Mammary epithelial cell (primary cell): ENCODE measurements at regions not wholly inside any gene's neighbourhood (a gene's known extent, or its start where the extent isn't known, plus 50 kb on each side); places are given as distances from the start of the nearest gene placed in this dataset.

Source experiments
- EZH2 ChIP-seq: IDR thresholded peaks from 2 replicates; pipeline ENCODE4 v1.6.1; 2012; ENCODE audit warnings: low read length, inconsistent platforms, borderline replicate concordance
- TF ChIP-seq, protein P1 (sequence below), 2 donors: IDR thresholded peaks in 1 of 2; conservative IDR thresholded peaks in 1 of 2; 2 replicates each; pipeline ENCODE4 v1.5.1; 2011 to 2012; ENCODE audit warnings: inconsistent platforms in 2 of 2, low read length in 2 of 2, mild to moderate bottlenecking in 2 of 2, control low read depth in 1 of 2, low read depth in 1 of 2; ENCODE audit not compliant: insufficient read depth in 1 of 2; ENCODE audit errors: extremely low read depth in 1 of 2

DNA sequence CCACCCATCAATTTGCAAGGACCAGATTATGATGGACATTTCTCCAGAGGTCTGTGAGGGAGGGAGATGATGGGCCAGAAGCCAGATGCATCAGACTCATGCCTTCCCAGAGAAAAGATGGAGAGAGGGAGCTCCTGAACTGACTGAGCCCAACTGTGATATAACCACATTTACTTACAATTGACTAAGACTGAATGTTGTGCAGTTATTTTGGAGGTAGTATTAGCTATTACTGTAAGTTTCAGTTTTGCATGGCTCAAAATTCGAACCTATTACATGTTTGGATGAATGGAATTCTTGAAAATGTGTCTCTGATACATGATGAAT is 211.1 kb upstream of the SFSWAP start:
- TF ChIP-seq, protein P1, sequence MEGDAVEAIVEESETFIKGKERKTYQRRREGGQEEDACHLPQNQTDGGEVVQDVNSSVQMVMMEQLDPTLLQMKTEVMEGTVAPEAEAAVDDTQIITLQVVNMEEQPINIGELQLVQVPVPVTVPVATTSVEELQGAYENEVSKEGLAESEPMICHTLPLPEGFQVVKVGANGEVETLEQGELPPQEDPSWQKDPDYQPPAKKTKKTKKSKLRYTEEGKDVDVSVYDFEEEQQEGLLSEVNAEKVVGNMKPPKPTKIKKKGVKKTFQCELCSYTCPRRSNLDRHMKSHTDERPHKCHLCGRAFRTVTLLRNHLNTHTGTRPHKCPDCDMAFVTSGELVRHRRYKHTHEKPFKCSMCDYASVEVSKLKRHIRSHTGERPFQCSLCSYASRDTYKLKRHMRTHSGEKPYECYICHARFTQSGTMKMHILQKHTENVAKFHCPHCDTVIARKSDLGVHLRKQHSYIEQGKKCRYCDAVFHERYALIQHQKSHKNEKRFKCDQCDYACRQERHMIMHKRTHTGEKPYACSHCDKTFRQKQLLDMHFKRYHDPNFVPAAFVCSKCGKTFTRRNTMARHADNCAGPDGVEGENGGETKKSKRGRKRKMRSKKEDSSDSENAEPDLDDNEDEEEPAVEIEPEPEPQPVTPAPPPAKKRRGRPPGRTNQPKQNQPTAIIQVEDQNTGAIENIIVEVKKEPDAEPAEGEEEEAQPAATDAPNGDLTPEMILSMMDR (conservative IDR thresholded peaks at IDR 0.05 in 1 of 2, IDR thresholded peaks at IDR 0.05 in 1 of 2; ENCODE audit: extremely low read depth in 1 of 2, insufficient read depth in 1 of 2, low read depth in 1 of 2, low read length in 2 of 2) = no peak
- TF ChIP-seq EZH2 = no peak
